SH-SY5Y (cell line): ENCODE measurements at regions not wholly inside any gene's neighbourhood (a gene's known extent, or its start where the extent isn't known, plus 50 kb on each side); places are given as distances from the start of the nearest gene placed in this dataset.

Experiments used
- GATA2 ChIP-seq: IDR thresholded peaks from 2 replicates; pipeline ENCODE4 v1.6.1; 2011; ENCODE audit warnings: mild to moderate bottlenecking, low read depth, low read length
- GATA3 ChIP-seq: IDR thresholded peaks from 2 replicates; pipeline ENCODE4 v1.6.1; 2011; ENCODE audit warnings: low read depth, mild to moderate bottlenecking, low read length, moderate library complexity

DNA sequence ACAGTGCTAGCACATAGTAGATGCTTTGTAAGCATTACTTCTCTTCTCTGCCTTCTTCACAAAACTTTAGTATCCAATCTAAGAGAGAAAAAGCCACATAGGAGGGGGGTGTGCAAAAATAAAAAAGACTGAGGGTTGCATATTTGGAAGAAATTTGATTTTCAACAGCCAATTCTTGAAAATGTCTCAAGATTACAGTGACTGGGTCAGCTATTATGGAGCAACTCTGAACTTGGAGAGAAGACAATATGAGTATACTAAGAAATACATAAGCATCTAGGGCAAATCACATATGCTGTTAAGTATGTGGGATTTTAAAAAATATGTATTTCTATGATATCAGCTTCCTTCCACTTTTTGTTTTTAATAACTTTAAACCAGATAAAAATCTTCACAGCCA is 196.6 kb upstream of the GOLIM4 start:
- TF ChIP-seq GATA2 (no peak), GATA3 (no peak)
